SHP77 (cell line): ENCODE measurements at regions not wholly inside any gene's neighbourhood (a gene's known extent, or its start where the extent isn't known, plus 50 kb on each side); places are given as distances from the start of the nearest gene placed in this dataset.
A peak's percentile ranks its signal among the peaks of the same experiment; 100 is the strongest.
"Not testable (repeated sequence)": the region's sequence is repeated elsewhere in the genome, so short reads cannot be mapped to it uniquely, and the experiment has no call there.

ENCODE experiments used
- DNase-seq, 2 experiments: peaks; one replicate each; lab custom pipeline; 2025; lab: John Stamatoyannopoulos, UW

DNA sequence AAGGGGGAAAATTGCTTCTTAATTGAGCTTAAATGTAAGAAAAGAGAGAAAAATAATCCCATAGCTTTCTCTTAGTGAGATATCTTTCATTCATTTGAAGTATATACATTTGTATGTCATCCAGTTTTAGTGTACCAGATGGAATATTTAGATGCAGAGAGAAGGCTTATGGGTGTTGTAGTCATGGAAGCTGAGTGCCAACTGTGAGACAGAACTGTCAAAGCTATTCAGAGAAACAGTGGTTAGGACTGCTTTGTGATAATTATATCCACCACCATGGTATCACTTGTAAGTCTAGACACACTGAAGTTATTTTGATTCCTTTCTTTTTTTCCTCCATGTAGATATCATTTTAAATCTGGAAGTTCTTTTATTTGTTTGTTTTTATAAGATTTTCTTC is 524.3 kb upstream of the EPHA7 start:
- DNase-seq: no peak

DNA sequence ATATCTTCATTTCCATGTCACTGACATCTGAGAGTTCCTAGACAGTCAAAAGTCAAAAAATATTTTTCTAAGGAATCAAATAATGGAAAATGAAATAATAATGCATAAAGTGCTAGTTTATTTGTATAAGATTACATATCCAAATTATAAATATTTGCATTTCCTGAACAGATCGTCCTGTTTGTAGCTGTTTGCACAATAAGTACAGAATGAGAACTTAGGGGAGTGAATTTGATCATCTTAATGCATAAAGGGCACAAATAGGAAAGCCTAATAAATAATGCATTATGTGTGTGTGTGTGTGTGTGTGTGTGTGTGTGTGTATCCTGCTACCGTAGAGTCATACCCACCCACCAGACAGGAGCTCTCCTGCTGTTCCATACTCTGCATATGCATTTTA is 521.0 kb upstream of the EPHA7 start:
- no peak for DNase-seq

DNA sequence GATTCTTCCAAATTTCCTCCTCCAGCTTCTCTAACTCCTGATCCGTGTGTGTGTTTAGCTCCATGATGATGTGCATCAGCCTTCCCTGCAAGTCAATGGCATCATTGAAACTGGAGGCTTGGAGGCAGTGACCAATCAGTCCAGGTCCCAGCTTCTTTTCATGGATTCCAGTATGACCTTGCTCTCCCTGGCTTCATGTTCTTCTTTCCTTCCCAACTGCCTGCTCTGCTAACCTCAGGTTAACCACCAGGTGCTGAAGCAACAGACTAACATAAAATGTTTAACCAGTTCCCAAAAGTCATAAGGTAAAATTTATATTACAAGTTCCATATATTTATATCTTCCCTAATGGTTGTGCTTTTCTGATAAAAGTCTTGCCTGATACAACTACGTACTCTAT is 512.8 kb upstream of the EPHA7 start:
- DNase-seq: no peak

DNA sequence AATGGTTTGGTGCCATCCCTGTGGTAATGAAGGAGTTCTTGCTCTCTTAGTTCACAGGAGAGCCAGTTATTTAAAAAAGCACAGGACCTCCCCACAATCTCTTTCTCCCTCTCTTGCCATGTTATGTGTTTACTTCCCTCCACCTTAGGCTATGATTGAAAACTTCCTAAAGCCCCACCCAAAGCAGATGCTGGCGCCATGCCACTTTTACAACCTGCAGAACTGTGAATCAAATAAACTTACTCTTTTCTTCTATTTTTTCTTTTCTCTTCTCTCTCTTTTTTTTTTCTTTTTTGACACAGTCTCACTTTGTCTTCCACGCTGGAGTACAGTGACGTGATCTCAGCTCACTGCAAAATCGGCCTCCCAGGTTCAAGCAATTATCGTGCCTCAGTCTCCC is 508.4 kb upstream of the EPHA7 start:
- DNase-seq: no peak

DNA sequence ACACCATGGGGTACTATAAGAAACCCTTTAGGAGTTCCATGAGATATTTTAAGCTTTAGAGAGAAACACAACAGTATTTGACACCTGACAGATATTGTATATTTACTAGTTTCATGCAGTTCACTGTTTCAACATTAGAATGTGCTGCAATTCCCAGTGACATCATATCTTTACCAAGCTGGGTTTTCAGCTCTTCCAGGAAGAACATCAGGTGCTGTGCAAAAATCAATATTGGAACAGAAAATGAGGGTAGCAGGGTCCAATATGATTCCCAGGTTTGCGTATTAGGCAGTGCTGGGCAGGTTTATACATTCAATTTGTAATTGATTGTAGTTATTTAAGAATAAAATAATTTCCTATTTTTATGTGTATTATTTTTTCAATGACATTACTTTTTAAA is 500.0 kb upstream of the EPHA7 start:
- peak in 1 of 2 experiments; percentile 21 for DNase-seq

DNA sequence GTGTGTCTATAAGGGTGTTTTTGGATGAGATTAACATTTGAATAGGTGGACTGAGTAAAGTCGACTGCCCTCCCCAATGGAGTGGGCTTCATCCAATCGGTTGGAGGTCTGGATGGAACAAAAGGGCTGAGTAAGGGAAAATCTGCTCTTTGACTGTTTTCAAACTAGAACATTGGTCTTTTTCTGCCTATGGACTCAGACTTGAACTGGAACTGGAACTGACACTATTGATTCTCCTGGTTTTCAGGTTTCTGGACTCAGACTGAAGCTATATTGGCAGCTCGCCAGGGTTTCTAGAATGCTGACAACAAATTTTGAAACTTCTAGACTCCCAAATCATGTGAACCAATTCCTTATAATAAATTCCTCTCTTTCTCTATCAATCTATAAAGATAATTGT is 498.9 kb upstream of the EPHA7 start:
- no peak for DNase-seq

DNA sequence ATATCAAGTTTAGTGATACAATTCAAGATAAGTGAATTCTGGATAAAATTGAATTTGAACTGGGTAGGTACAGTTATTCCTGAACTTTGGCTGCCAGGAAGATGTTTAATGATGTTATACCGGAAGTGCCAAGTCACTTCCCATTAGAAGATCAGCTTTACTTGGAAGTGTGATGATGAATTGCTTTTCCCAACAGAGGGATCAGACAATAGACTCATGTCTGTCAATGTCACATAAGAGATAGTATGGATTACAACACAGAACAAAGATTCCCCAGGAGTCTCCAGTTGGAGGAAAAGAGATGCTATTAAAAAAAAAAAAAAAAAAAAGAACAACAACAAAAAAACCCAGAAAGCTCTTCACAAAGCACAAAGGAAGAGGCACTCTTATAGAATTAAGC is 497.9 kb upstream of the EPHA7 start:
- no peak for DNase-seq

DNA sequence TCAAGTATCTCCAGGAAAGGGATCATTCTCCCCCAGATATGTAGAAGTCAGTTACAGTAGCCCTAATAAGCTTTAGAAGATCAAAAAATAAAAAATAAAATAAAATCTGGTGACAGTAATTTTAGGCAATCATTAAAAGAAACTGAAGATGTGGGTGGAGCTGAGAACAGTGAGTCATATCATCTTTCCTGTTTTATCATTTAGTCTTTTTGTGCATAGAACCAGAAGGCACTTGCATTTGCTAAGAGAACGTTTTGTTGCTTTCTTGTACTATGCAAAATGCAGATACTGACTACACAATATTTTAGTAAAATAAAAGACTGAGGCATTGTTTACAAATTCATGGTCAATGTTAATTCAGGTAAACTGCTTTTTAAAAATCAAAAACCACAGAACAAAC is 497.4 kb upstream of the EPHA7 start:
- no peak for DNase-seq

DNA sequence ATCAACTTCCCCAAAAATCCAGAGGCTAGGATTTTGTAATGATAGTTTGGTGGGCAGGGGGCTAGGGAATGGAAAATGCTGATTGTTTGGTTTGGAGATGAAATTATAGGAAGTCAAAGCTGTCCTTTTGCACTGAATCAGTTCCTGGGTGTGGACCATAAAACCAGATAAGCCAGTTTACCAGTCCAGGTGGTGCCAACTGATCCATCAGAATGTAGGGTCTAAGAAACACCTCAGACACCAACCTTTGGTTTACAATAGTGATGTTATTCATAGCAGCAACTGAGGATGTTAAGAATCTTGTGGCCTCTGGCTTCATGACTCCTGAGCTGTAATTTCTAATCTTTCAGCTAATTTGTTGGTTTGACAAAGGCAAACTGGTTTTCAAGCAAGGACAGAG is 496.6 kb upstream of the EPHA7 start:
- DNase-seq: no peak

DNA sequence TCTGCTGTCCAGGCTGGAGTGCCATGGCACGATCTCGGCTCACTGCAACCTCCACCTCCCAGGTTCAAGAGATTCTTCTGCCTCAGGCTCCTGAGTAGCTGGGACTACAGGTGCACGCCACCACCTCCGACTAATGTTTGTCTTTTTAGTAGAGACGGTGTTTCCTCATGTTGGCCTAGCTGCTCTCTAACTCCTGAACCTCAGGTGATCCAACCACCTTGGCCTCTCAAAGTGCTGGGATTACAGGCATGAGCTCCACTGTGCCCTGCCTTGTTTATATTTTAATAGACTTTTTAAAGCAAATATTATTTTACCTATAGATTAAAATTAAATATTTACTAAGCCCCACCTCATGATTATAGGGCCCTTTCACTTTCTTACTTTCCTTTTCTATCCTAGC is 483.2 kb upstream of the EPHA7 start:
- DNase-seq: no peak

DNA sequence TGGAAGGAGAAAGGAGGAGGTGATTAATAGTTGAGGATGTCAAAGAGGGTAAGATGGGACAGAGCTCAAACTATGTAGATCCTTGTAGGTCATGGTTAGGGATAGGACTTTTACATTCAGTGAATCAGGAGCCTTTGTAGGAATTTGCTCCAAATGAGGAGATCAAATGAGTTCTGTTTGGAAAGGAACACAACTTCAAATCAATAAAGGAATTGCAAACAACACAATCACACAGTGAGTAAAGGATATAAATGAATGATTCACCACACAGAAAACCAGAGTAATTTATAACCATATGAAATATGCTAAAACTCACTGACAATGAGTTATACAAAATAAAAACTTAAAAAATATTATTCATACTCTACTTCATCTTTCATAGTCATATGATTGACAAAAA is 480.8 kb upstream of the EPHA7 start:
- DNase-seq: no peak

DNA sequence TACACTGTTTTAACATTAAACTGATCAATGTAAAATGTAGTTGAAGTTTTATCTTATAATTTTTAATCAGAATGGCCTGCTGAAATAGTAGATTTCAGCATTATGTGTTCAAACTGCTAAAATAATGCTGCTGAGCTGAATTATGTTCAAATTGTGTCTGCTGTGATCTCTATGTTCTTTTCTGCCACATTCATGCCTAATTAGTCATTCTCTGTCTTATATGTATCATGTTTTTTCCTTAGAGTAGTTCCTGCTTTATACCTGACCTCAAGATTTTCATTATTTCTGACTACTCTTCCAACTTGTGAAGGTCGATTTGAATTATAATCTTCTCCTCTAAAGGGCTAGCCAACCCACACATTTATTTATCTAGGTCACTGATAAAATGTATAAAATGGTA is 476.7 kb upstream of the EPHA7 start:
- DNase-seq: no peak

DNA sequence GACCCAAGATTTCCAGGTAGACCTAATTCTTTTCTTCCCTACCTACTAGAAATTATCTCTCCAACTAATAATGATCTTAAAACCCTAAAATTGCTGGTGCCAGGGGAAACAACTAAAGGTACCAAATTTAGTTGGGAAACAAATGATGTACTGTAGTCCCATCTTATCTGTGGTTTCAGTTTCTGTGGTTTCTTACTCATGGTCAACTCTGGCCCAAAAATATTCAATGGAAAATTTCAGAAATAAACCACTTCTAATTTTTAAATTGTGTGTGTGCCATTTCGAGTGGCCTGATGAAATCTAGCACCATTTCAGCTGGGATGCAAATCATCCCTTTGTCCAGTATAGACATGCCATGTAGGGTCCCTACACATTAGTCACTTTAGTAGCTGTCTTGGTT is 475.2 kb upstream of the EPHA7 start:
- no peak for DNase-seq

DNA sequence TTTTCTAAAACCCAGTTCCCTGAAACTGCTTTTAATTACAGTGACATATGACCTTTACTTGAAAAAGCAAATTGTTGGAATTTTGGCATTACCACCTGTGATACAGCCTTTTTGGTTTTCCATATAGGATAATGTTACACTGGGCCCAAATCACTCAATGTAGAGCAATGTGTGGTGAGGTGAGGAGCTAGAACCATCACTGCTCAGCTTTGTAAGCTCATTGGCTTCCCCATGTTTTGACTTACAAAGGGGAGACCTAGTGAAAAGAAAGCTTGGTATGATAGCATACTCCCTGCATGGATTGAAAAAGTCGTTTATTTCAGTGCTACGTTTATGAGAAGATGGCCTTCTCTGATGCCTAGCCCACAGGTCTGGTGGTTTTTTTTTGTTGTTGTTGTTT is 470.4 kb upstream of the EPHA7 start:
- DNase-seq: no peak

DNA sequence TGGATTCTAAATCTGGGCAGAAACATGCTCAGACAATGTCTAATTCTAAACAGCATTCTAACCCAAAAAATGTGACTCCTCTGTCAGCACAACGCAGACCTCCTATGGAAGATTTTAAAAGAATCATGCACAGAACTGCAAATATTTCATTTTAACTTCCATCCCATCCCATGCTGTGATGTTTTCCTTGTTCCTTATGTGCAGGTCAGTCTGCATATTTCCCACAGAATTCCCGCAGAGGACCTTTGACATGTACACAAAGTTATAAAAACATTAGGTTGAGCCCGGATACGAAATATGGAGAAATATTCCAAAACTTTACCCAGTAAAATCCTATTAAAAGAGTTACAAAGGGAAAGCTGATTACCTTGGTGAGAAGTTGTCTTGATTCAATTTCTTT is 467.1 kb upstream of the EPHA7 start:
- no peak for DNase-seq

DNA sequence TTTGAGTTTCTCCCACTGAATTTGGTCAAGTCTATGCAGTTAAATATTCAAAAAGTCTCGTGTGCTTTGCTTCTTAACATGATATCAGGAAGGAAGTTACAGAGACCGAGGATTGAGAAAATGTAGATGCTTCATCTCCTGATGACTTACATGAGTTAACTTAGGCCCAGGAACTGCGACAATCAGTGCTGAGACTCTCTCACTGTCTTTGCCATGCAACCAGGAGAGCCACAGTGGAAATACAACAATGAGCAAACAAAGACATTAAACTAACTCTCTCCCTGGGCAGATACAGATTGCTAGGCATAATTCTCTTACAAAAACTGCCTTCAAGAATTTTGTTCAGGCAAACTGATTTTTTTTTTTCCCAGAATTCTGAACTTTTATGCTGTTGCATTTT is 440.6 kb upstream of the EPHA7 start:
- DNase-seq: no peak

DNA sequence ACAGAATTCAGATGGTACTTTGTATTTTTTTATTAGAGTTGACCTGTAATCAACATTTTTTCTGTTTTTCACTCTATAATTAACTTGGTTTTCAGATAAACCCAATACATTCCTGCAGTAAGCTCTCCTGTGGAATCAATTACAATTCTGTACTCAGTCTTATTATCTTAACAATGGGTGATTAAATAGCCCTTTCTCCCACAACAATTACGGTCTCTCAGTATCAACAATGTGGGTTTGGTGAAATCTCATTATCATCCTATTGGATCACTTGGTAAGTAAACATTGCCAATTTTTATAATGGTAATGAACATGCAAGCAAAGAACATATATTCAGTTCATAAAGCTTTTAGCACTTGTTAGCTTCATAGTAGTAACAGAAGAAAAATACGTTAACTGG is 438.9 kb upstream of the EPHA7 start:
- no peak for DNase-seq

DNA sequence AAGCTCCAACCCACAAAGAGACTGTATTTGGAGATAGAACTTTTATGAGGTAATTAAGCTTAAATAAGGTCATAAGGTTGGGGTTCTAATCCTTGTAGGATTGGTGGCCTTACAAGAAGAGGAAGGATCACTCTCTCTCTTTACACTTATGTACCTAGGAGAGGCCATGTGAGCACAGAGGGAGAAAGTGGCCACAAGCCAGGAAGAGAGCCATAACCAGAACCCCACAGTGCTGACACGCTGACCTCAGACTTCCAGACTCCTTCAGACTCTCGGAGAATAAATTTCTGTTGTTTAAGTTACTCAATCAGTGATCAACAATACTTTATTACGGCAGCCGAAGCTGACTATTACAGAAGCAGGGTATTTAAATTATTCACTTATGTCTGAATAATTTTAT is 430.5 kb upstream of the EPHA7 start:
- no peak for DNase-seq

DNA sequence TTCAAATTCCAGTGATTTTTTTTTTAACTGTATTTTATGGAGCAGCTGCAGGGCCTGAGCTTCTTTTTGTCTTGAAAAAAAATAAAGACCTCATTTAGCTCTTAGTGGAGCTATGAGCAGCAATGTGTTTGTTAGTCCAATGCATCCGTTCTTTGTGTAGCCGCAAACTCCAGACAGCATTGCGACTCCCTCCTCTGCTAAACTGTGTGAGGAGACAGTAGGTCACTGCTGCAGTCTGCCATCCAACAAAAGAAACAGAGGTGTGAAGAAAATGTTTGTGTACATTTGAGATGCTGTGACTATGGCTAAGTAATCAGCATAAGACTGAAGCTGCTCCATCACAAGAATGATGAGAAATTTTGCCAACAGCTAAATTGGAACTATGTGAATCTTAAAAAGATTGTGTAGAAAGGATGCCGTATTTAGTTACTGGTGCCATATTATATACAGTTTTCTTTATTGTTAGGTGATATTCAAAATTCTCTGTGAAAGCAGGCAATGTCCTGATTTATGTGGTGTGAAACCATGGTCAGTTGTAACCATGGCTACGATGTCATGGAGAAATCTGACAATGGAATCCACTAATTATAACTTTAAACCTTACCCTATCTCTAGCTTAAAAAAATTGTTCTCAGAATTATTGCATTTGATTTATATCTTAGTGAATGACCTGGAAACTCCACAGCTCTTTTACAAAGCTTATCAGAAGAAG is 428.8 kb upstream of the EPHA7 start:
- DNase-seq: no peak

DNA sequence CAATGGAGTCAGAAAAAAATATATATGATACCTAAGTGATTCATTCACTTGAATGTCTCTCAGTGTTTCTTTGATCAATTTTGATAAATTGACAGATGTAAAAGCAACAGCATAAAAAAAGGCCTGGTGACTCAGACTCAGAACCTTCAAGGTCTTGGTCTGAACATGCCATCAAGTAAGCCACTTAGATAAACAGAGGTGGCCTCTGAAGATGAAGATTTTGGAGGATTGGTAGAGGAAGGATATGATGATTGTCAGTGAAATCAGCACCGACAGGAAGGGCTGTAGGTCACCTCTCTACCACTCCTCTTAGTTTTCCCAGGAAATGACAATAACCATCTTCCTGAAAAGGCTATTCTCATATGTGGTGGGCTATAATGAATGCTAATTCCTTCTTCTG is 422.8 kb upstream of the EPHA7 start:
- no peak for DNase-seq

DNA sequence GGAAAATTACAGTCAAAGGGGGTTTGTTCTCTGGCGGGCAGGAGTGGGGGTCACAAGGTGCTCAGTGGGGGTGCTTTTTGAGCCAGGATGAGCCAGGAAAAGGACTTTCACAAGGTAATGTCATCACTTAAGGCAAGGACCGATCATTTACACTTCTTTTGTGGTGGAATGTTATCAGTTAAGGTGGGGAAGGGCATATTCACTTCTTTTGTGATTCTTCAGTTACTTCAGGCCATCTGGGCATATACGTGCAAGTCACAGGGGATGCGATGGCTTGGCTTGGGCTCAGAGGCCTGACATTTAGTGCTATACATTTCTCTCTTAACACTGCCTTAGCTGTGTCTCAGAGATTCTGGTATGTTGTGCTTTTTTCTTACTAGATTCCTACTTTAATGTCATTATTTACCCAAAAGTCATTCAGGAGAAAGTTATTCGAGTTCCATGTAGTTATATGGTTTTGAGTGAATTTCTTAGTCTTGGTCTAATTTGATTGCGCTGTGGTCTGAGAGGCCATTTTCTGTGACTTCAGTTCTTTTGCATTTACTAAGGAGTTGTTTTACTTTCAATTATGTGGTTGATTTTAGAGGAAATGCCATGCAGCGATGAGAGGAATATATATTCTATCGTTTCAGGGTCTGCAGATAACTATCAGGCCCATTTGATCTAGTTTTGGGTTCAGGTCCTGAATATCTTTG is 416.2 kb upstream of the EPHA7 start:
- not testable (repeated sequence) for DNase-seq

DNA sequence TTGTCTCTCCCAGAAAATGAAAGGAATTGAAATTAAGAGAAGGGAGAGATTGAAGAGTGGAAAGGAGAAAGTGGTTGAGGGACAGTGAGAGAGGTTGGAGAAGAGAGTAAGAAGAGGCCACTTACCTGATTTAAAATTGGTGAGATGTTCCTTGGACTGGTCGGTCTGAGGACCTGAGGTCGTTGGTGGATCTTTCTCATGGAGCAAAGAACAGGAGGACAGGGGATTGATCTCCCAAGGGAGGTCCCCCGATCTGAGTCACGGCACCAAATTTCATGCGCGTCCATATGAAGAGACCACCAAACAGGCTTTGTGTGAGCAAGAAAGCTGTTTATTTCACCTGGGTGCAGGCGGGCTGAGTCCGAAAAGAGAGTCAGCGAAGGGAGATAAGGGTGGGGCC is 415.7 kb upstream of the EPHA7 start:
- DNase-seq: not testable (repeated sequence)

DNA sequence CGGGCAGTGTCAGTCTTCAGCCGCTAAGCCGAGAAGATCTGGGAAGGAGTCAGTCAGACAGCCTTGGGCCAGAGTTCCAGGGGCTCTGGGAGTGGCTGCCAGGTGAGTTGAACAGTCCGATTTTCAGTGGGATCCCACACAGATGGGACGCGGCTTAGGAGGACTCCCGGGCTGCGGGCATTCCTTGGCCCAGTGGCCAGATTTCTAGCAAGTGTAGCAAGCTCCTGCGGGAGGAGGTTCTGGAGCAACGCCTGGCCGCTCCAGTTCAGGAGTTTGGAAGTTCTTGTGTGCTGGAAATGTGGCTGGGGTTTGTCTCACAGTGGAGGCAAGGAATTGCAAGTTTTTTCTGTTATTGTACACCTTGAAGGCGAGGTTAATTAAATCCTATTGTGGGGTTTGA is 414.0 kb upstream of the EPHA7 start:
- DNase-seq: not testable (repeated sequence)

DNA sequence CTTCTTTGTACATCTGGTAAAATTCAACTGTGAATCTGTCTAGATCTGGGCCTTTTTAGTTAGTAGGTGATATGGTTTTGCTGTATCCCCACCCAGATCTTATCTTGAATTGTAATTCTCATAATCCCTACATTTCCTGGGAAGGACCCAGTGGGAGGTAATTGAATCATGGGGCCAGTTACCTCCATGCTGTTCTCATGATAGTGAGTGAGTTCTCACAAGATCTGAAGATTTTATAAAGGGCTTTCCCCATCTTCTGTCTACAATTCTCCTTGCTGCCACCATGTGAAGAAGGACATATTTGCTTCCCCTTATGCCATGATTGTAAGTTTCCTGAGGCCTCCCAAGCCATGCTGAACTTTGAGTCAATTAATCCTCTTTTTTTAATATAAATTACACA is 410.4 kb upstream of the EPHA7 start:
- not testable (repeated sequence) for DNase-seq
